HCT116 (cell line): ENCODE measurements at regions not wholly inside any gene's neighbourhood (a gene's known extent, or its start where the extent isn't known, plus 50 kb on each side); places are given as distances from the start of the nearest gene placed in this dataset.

ENCODE experiments used
- CTCF ChIP-seq, 3 experiments: fragments of 200-600 bp in 1 of 3; sonication (generic) in 1 of 3; IDR thresholded peaks in 2 of 3; conservative IDR thresholded peaks in 1 of 3; 2 replicates each; pipeline ENCODE4 v1.5.1; 2012 to 2017; ENCODE audit warnings: low read depth in 2 of 3, low read length in 2 of 3, antibody characterized with exemption in 1 of 3, borderline replicate concordance in 1 of 3, control low read depth in 1 of 3, mild to moderate bottlenecking in 1 of 3, mixed read lengths in 1 of 3, mixed run types in 1 of 3, moderate library complexity in 1 of 3; ENCODE audit not compliant: insufficient read depth in 1 of 3
- EZH2 ChIP-seq: fragments of 200-600 bp; sonication (generic); IDR thresholded peaks from 2 replicates; pipeline ENCODE4 v1.6.1; 2017; ENCODE audit warnings: antibody characterized with exemption, mixed run types
- EZH2phosphoT487 ChIP-seq: fragments of 200-600 bp; IDR thresholded peaks from 2 replicates; pipeline ENCODE4 v1.6.1; 2018; ENCODE audit warnings: antibody characterized with exemption, borderline replicate concordance
- JUND ChIP-seq: IDR thresholded peaks from 2 replicates; pipeline ENCODE4 v1.6.1; 2012
- MAX ChIP-seq: IDR thresholded peaks from 2 replicates; pipeline ENCODE4 v1.6.1; 2012
- REST ChIP-seq: IDR thresholded peaks from 2 replicates; pipeline ENCODE4 v1.6.1; 2012; ENCODE audit warnings: low read depth

GRCh38 chr5:44645502-44645901 lies 163.2 kb upstream of the MRPS30 start:
- TF ChIP-seq EZH2phosphoT487 (no peak), REST (no peak), JUND (no peak), CTCF (IDR thresholded peaks at IDR 0.05 in 2 of 3, conservative IDR thresholded peaks at IDR 0.05 in 1 of 3; ENCODE audit: borderline replicate concordance in 1 of 3, insufficient read depth in 1 of 3, low read depth in 2 of 3, low read length in 2 of 3) (no peak), EZH2 (no peak), MAX (no peak)
